ENCODE measurements at regions not wholly inside any gene's neighbourhood (a gene's known extent, or its start where the extent isn't known, plus 50 kb on each side); places are given as distances from the start of the nearest gene placed in this dataset.

DNA sequence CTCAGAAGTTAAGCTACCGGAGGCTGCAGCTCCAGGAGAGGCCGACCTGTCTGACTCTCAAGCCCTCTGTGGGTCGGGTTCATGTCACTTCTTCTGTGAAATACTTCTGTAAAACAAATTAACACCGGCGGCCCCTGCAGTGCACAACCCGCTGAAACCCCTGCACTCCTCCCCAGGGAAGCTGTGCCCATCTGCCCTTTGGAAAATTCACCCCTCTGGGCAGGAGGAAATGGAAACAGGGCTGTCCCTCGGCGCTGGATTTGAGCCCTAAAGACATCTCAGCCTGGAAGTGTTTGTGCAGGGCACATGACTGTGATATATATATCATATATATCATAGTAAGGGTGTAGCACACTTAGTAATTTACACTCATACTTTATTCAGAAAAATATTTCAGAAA is 415.3 kb downstream of the IRS2 start:
- dilution Hi-C loops (cut with HindIII; ENCODE audit: low sequenced_read_pairs, unreplicated experiment), result no loop called here
- Histone ChIP-seq H2AK9ac (replicated peaks; ENCODE audit: low read depth, low read length, poor library complexity) (no peak overlapping the region), H3K23ac (ENCODE audit: low read depth, low read length) (no peak overlapping the region), H2BK5ac (ENCODE audit: low read depth, low read length, poor library complexity, severe bottlenecking) (no peak overlapping the region), H3K4me3 (ENCODE audit: insufficient read depth, low read depth, low read length) (no peak overlapping the region), H3K9me1 (ENCODE audit: insufficient read depth, low read length) (no peaks in the 10 kb centered on the region), H2BK15ac (ENCODE audit: low read depth, low read length) (no peak overlapping the region), H3K27me3 (ENCODE audit: control insufficient read depth, insufficient read depth, low read length) (no peaks in the 10 kb centered on the region; the same call in 1 of the 2 replicates), H3K4me1 (ENCODE audit: control insufficient read depth, insufficient read depth, low read length) (no peaks in the 10 kb centered on the region), H4K20me1 (ENCODE audit: insufficient read depth, low read length) (no peaks in the 10 kb centered on the region), H2AK5ac (ENCODE audit: low read depth, low read length) (no peak overlapping the region), H3K56ac (ENCODE audit: extremely low read depth, insufficient read depth, low read length) (no peak overlapping the region), H3K9me3 (ENCODE audit: control insufficient read depth, insufficient read depth, low read length) (no peaks in the 10 kb centered on the region), H3K4me2 (ENCODE audit: low read depth, low read length) (no peak overlapping the region), H3K4ac (ENCODE audit: low read depth, low read length) (no peak overlapping the region), H4K5ac (ENCODE audit: low read depth, low read length) (no peak overlapping the region), H2BK120ac (ENCODE audit: low read depth, low read length) (no peak overlapping the region), H4K8ac (ENCODE audit: low read depth in 2 of 2, low read length in 2 of 2) (no peak overlapping the region), H3K18ac (ENCODE audit: low read depth, low read length) (no peak overlapping the region), H2BK20ac (ENCODE audit: low read depth, low read length) (no peak overlapping the region), H3K14ac (replicated peaks; ENCODE audit: low read depth, low read length) (no peak overlapping the region), H3K9ac (ENCODE audit: low read depth, low read length) (no peak overlapping the region), H4K91ac (ENCODE audit: insufficient read depth, low read depth, low read length) (no peak overlapping the region), H3K27ac (ENCODE audit: insufficient read depth, low read length) (no peak overlapping the region), H3K36me3 (ENCODE audit: control insufficient read depth, insufficient read depth, low read length) (no peaks in the 10 kb centered on the region), H3K79me1 (ENCODE audit: low read depth in 1 of 2, low read length in 2 of 2) (no peaks in the 10 kb centered on the region), H2AFZ (replicated peaks; ENCODE audit: low read length, poor library complexity) (peak overlapping the region; percentile 8)
- ChIA-PET CTCF (no interaction called here), POLR2A (ENCODE audit: unreplicated experiment) (no interaction called here)
- DNase-seq (no peak), ATAC-seq (ENCODE audit: low read depth) (no peak)
- intact Hi-C loops (cut with micrococcal nuclease), result no loop called here
- in situ Hi-C loops (cut with MboI; ENCODE audit: low sequenced_read_pairs), result loop anchor here (25.0 kb wide), 1 partner anchor 741 kb away; no protein-coding TSS in a partner anchor
- no peak for TF ChIP-seq SMC3 (IDR thresholded peaks at IDR 0.05; ENCODE audit: low read depth, low read length)
- no peak for TF ChIP-seq CTCF (conservative IDR thresholded peaks at IDR 0.05; ENCODE audit: low read depth, low read length)
- TF ChIP-seq MAZ (IDR thresholded peaks at IDR 0.05; ENCODE audit: borderline replicate concordance, low read depth, low read length), result no peak
- no peak for TF ChIP-seq BHLHE40 (IDR thresholded peaks at IDR 0.05; ENCODE audit: low read depth, low read length)
- no peak for TF ChIP-seq NFE2L2 (IDR thresholded peaks at IDR 0.05; ENCODE audit: low read depth, low read length)
- TF ChIP-seq, protein P1, sequence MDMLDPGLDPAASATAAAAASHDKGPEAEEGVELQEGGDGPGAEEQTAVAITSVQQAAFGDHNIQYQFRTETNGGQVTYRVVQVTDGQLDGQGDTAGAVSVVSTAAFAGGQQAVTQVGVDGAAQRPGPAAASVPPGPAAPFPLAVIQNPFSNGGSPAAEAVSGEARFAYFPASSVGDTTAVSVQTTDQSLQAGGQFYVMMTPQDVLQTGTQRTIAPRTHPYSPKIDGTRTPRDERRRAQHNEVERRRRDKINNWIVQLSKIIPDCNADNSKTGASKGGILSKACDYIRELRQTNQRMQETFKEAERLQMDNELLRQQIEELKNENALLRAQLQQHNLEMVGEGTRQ (IDR thresholded peaks at IDR 0.05; ENCODE audit: low read depth, low read length), result no peak
- no peak for TF ChIP-seq MXI1 (IDR thresholded peaks at IDR 0.05; ENCODE audit: borderline replicate concordance, low read depth, low read length)
- no peak for TF ChIP-seq FOS (IDR thresholded peaks at IDR 0.05; ENCODE audit: low read depth, low read length)
- TF ChIP-seq RFX5 (IDR thresholded peaks at IDR 0.05; ENCODE audit: low read depth, low read length), result no peak
- no peak for TF ChIP-seq ELK1 (IDR thresholded peaks at IDR 0.05; ENCODE audit: borderline replicate concordance, low read depth, low read length)
- TF ChIP-seq POLR2A (IDR thresholded peaks at IDR 0.05; ENCODE audit: low read depth, low read length), result no peak
- no peak for TF ChIP-seq CHD1 (IDR thresholded peaks at IDR 0.05; ENCODE audit: low read depth, low read length)
- no peak for TF ChIP-seq MAFK (IDR thresholded peaks at IDR 0.05; ENCODE audit: low read depth, low read length)
- TF ChIP-seq CEBPB (IDR thresholded peaks at IDR 0.05; ENCODE audit: low read depth, low read length), result no peak
- TF ChIP-seq RAD21 (IDR thresholded peaks at IDR 0.05; ENCODE audit: low read length), result no peak
- no peak for TF ChIP-seq RCOR1 (IDR thresholded peaks at IDR 0.05; ENCODE audit: insufficient replicate concordance, low read length)
- WGBS, 2 experiments (ENCODE audit: extremely low coverage in 2 of 2, insufficient read length in 1 of 2), result 83% methylated on average over 2 of the region's 8 CpGs; no CpG with 5 or more reads in 1 of the 2 experiments
- no TSS peak for BruUV-seq (replicated peaks)

Measured in IMR-90 (cell line).